ENCODE measurements at regions not wholly inside any gene's neighbourhood (a gene's known extent, or its start where the extent isn't known, plus 50 kb on each side); places are given as distances from the start of the nearest gene placed in this dataset.

- ChIA-PET CTCF (no interaction called here), POLR2A (no interaction called here)
- DNase-seq (ENCODE audit: low read depth, low spot score): no peak
- H3K27me3 ChIP-seq (ENCODE audit: control insufficient read depth, insufficient read depth, low read length): no peaks in the 10 kb centered on the region
- no peak overlapping the region for H3K4me3 ChIP-seq (ENCODE audit: low read depth, low read length)
- no peak overlapping the region for H3K27ac ChIP-seq (ENCODE audit: low read depth, low read length)
- no peaks in the 10 kb centered on the region for H3K9me3 ChIP-seq (ENCODE audit: control insufficient read depth, insufficient read depth, low read length)
- no peak for TF ChIP-seq CTCF (IDR thresholded peaks at IDR 0.05; ENCODE audit: low read depth, low read length)
Observed at GRCh38 chr9:87269296-87270176, 228.1 kb upstream of the DAPK1 start.

- DNase-seq (ENCODE audit: low read depth, low spot score): no peak
- TF ChIP-seq CTCF (IDR thresholded peaks at IDR 0.05; ENCODE audit: low read depth, low read length): no peak
- CTCF ChIA-PET: interaction anchor here (0.7 kb wide), 1 partner anchor 55 kb away, joined by 3 read pairs; no protein-coding TSS in a partner anchor
- no peaks in the 10 kb centered on the region for H3K9me3 ChIP-seq (ENCODE audit: control insufficient read depth, insufficient read depth, low read length)
- no peak overlapping the region for H3K27ac ChIP-seq (ENCODE audit: low read depth, low read length)
- H3K27me3 ChIP-seq (ENCODE audit: control insufficient read depth, insufficient read depth, low read length): no peaks in the 10 kb centered on the region
- no peak overlapping the region for H3K4me3 ChIP-seq (ENCODE audit: low read depth, low read length)
- POLR2A ChIA-PET: no interaction called here
Observed at GRCh38 chr9:87270221-87270847, 227.3 kb upstream of the DAPK1 start.

GRCh38 chr9:87270848-87271234 lies 226.8 kb upstream of the DAPK1 start:
- no peak overlapping the region for H3K27ac ChIP-seq (ENCODE audit: low read depth, low read length)
- no peaks in the 10 kb centered on the region for H3K9me3 ChIP-seq (ENCODE audit: control insufficient read depth, insufficient read depth, low read length)
- H3K4me3 ChIP-seq (ENCODE audit: low read depth, low read length): no peak overlapping the region
- no peaks in the 10 kb centered on the region for H3K27me3 ChIP-seq (ENCODE audit: control insufficient read depth, insufficient read depth, low read length)
- DNase-seq (ENCODE audit: low read depth, low spot score): no peak
- TF ChIP-seq CTCF (IDR thresholded peaks at IDR 0.05; ENCODE audit: low read depth, low read length): no peak
- ChIA-PET POLR2A (no interaction called here), CTCF (interaction anchor here (0.7 kb wide), 1 partner anchor 54 kb away, joined by 3 read pairs; no protein-coding TSS in a partner anchor)

GRCh38 chr9:87271696-87272477 lies 225.8 kb upstream of the DAPK1 start:
- H3K27me3 ChIP-seq (ENCODE audit: control insufficient read depth, insufficient read depth, low read length): no peaks in the 10 kb centered on the region
- H3K27ac ChIP-seq (ENCODE audit: low read depth, low read length): no peak overlapping the region
- H3K9me3 ChIP-seq (ENCODE audit: control insufficient read depth, insufficient read depth, low read length): no peaks in the 10 kb centered on the region
- no peak overlapping the region for H3K4me3 ChIP-seq (ENCODE audit: low read depth, low read length)
- ChIA-PET CTCF (no interaction called here), POLR2A (no interaction called here)
- TF ChIP-seq CTCF (IDR thresholded peaks at IDR 0.05; ENCODE audit: low read depth, low read length): no peak
- DNase-seq (ENCODE audit: low read depth, low spot score): no peak
